ENCODE measurements at regions not wholly inside any gene's neighbourhood (a gene's known extent, or its start where the extent isn't known, plus 50 kb on each side); places are given as distances from the start of the nearest gene placed in this dataset.
"Not testable (repeated sequence)": the region's sequence is repeated elsewhere in the genome, so short reads cannot be mapped to it uniquely, and the experiment has no call there.

DNA sequence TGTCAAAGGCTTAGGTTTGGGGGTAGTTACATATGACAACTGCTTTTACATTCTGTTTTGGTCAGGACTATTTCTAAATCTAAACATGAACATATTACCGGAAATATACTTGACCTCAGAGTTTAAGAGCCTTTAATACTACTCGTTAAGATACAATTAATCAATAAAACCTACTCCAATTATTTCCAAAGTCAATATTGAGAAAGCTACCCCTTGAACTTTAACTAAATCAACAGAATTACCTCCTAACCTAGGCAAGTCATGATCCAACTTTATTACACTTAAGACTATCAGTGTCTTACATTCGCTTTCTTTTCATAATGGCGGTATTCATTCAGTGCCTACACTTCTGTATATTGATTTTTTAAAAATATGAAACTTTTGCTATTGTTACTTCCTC, 107.7 kb downstream of the RAP2B start:
- no peak for DNase-seq

DNA sequence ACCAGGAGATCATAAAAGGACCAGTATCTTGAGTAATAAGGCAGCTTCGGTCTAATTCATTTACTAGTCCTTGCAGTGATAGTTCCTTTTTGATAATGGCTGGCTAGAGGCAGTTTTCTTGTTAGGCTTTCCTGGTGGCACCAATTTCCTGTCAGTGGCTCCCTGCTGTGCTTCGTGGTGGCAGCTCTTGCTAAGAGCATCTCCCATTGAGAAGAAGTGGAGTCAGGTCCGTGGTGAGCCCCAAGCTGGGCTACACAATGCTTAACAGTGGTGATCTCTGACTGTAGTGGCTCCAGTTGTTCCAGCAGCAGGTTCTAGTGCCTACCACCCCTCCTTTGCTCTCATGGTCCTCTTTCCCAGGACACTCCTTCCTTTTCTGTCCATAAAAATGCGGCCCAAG, 111.2 kb downstream of the RAP2B start:
- no peak for DNase-seq

DNA sequence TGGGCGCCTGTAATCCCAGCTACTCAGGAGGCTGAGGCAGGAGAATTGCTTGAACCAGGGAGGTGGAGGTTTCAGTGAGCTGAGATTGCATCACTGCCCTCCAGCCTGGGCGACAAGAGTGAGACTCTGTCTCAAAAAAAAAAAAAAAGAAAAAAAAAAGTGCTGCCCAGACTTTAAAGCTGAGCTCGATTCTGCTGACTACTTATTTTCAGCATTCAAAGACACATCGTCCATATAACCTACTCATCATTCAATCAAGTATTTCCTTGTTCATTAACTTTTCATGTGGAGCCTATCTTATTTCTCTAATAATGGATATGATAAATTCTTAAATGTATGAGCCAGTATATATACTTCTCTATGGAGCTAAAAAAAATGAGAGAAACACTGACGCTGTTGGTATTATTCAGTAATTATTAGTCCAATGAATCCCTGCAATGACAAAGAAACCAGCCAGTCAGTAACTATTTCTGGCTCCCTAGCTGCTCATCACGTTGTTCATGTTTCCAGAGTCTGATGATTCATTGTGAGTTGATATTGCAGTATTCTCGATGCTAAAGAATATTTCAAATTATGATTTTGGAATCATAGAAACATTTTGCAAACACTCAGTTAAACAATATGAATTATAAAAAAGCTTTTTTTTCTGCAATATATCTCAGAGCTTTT, 111.9 kb downstream of the RAP2B start:
- no peak for DNase-seq

DNA sequence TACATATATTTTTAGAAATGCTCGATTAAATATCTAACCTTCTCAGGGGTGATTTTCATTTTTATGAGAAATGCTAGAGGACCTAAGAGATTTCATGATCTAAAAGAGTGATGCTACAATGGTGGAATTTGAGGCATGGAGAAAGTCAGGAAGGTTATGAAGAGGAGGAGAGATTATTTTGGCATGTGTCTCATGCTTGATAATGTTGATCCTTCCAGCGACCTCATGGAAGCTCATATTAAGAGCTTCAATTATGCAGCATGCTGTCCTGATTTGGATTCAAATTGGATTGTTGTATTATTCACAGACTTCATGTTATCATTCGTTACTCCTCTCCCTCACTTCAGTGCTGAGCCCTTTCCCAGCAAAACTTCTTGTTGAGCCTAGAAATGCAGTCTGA, 112.5 kb downstream of the RAP2B start:
- no peak for DNase-seq

DNA sequence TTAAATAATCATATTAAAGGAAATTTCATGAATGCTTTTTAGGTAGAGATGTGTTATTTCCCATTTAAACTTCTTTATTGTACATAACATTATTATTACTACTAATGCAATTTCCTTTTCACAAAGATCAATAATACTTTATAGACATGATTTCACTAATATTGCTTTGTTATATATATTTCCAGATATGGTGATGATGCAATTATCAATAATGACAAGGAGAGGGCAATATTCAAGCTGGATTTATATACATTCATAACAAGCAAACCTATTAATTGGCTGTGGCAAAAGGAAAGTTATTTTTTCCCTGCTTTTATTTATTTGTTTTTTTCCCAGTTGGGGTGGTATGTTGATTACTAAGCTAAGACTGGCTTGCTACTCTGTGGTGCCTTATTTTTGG, 113.5 kb downstream of the RAP2B start:
- no peak for DNase-seq

DNA sequence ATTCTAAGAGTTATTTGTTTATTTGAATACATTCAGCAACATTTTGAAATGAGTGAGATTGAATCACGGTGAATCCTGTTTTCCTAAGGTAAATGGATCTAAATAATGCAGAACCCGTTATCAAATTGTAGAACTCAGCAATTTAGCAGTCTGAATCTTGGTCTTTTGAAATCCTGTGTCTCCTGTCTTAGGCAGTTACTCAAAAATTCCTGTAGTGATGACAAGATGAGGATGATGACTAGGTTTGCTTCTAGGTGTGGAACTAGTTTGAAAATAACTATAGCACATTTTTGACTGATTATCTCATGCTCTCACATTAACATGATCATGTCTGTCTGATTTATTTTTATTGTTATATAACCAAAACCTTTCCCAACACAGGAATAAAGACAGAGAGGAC, 115.0 kb downstream of the RAP2B start:
- DNase-seq: no peak

DNA sequence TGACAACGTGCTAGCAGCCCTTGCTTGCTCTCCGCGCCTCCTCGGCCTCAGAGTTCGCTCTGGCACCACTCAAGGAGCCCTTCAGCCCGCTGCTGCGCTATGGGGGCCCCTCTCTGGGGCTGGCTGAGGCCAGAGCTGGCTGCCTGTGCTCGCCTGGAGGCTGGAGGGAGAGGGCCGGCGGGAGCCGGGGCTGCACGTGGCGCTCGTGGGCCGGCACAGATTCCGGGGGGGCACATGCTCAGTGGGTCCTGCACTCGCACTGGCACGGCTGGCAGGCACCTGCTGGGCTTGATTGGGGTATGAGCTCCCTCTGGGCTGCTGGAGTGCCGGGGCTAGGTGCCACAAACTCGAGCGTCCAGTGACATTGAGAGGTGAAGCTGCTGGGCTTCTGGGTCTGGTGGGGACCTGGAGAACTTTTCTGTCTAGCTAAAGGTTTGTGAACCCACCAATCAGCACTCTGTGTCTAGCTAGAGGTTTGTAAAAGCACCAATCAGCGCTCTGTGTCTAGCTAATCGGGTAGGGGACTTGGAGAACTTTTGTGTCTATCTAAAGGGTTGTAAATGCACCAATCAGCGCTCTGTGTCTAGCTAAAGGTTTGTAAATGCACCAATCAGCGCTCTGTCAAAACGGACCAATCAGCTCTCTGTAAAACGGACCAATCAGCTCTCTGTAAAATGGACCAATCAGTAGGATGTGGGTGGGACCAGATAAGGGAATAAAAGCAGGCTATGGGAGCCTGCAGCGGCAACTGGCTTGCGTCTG, 119.4 kb downstream of the RAP2B start:
- not testable (repeated sequence) for DNase-seq

DNA sequence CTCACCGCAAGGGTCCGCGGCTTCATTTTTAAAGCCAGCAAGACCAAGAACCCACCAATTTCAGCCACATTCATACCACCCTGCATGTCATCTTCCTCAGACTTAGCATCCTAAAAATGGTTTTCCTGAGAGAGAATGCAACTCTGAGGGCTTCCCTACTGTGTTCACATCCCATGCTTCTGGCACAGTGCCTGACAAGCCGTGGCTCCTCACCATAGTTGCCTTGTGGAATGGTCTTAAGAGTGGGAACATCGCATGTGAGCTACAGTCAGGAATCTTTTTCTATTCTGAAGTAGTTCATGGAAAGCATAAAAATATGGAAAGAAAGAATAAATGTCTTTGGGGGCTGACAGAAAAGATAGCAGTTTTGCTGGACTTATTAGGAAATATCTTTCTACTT, 120.3 kb downstream of the RAP2B start:
- no peak for DNase-seq

DNA sequence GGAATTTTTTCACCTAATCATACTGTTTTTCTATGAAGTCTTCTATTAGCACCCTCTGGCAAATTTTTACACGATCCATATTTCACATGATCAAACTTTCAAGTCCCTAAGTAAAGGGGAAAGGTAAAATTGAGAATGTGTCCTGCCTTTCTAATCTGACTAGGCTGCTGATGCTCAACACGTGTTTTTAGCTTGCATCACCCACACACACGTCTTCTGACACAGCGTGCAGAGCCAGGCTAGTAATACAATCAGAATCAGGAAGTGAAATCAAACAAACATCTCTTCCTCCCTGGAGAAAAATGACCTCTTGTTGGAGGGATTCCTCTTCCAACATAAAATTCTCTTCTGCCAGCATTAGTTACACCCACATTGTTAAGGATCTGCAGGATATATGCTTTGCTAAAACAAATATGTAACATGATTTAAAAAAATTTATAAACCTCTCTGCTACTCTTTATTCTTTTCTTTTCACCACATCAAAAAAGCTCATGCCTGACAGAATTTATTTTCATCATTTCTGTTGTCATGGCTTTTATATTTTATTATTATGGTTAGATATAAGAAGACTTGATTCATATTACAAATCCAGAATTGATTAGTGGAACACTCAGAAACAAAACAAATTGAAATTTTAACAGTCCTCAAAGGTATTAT, 122.4 kb downstream of the RAP2B start:
- DNase-seq: no peak

DNA sequence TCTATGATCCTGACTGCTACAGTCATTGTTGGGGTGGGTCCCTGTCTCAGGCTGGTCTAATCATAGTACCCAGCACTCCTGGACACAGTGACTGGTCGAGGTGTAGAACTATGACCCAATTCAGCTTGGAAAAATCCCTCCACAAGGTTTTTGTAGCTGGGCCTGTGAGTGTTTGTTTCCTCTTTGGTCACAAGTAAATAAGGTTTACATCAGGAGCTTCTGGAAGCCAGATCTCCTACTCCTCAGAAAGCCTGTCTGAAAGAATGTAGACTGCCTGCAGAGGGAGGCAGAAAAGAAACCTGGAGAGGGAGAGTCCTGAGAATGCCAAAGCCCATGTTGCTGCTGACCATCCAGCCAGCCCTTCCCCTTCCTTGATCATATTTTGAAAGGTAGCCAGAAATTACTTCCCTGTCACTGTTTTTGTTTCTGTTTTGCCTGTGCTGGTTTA, 123.2 kb downstream of the RAP2B start:
- DNase-seq: no peak

DNA sequence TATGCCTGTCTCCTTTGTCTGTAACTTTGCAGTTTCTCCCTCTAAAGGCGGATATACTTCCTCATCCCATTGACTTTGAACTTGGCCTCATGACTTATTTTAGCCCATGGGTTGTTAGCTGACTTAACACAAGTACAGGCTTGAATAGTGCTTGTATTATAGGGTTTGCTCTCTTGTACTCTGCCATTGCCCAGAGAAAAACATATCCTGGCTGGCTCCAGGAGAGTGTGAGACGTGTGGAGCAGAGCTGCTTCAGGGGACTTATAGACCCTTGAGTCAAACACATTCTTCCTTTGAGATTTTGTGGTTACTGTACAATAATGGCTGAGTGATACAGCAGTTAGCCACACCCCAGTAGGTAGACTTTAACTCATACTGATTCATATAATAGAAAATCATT, 124.0 kb downstream of the RAP2B start:
- no peak for DNase-seq

DNA sequence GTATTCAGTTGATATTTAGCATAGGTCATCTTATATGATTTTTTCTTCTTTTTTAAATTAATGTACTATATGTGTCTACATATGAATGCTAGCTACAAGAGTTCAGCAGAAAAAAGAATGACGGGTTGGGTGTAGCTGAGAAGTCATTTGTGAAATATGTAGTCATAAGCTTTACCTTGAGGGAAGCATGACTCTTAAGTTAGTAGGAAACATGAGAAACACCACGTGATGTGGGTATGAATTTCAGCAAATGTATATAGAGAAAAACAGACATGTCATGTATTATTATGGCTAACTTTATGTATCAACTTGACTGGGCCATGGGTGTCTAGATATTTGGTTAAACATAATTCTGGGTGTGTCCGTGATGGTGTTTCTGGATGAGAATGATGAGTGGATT, 125.0 kb downstream of the RAP2B start:
- no peak for DNase-seq

DNA sequence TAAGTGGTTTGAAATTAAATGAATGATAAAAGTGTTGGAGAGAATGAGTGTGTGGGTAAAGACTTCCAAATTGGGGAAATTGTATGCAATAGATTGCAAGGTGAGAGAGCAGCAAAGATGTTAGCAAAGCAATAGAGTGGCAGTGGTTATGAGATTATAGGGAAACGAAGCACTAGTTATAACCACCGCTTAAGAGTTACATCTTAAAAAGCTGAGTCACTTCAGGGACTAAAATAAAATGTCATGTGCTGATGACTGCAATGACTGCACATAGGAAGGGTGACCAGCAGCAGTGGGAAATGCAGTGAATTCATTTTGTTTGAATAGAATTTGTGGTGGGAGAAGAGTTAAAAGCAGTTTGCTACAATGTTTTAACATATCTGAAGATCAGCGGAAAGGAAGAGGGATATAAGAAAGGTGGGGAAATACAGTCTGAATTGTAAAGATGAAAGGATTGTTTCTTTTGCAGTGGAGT, 127.3 kb downstream of the RAP2B start:
- DNase-seq: no peak

DNA sequence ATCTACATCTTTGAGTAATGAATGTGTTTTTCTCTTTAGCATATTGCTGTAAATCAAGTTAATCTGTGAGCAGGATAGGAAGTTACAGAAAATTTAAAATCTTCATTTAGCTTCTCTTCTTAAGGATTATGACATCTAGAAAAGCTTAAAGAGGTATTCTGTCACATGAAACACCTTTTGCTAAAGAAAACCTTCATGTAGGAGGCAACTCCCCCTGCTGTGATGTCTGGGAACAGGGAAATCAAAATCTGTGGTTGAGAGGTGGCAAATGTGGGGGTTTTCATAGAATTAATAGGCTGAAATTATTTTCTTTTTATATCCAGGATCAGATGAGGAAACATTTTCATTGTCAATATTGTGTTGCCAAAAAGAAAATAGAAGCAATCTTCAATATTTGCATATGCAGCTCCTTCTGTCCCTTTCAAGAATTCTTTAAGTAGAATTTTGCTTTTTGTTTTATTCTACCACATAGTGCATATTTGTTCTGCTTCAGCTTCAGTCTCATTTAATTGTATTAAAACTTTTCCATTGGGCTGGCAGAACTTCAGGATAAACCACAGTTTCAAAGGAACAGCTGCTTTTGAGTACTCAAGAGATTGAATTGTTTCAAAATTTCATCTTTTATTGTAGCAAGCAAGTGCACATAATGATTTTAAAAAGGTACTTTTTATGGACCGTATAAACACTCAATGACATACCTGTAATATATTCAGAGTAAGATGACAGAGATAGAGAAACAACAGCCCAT, 128.4 kb downstream of the RAP2B start:
- DNase-seq: no peak

DNA sequence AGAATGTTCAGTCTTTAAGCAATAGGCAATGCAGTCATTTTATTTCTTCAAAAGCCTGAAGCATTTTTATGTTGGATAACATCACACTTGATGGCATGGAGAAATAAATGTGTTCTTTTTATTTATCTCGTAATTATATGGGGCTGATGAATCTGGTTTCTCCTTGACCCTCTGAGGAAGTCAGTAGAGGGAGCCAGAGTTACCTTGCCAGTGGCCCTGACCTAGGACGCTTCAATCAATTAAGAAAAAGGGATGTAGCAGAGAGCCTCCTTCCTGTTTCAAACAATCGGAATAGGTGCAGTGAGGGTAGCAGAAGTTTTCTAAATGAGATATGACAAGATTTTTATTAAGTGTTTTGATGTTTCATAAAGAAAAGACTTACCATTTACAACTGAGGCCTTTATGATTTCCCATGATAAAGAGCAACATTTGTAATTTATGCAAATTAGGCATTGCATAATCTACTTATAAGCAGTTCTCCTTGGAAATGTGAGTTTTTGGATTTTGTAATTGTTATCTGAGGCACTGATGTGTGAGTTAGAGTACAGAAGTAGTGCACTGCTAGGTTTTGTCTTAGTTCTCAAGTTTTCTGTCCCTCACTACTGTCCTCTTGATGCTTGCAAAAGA, 129.1 kb downstream of the RAP2B start:
- DNase-seq: peak in 1 of 2 experiments; percentile 7

DNA sequence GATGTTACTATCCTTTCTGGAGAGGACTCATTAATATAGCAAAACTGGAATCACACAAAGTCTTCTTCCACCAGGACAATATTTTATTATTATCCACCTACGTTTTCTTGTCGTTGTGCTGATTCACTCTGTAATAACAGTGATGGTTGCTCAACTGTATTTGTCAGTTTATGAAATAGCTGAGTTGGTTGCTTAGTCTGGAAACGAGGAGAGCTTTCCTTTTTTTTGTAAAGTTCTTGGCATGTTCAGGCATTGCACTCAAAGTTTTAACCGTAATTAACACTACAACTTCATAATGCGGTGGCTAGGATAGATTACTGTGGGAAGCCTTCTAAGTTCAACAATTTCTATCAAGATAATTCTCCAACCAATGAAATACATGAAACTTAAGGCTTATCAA, 131.2 kb downstream of the RAP2B start:
- DNase-seq: no peak

DNA sequence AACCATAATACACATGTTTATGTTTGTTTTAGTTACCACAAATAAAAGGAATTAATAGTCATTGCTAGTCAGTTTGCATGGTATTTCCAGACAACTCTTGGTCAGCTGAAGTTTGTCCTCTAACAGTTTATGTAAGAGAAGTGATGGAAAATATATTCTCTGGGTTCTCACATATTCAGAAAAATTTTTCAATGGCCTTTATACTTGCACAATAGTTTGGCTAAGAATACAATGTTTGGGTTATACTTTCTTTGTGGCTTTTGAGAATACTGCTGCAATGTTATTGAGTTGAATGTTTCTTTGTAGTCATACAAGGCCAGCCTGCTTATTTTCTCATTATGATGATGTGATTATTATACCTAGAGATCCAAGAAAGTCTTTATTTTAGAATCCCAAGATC, 133.9 kb downstream of the RAP2B start:
- no peak for DNase-seq

DNA sequence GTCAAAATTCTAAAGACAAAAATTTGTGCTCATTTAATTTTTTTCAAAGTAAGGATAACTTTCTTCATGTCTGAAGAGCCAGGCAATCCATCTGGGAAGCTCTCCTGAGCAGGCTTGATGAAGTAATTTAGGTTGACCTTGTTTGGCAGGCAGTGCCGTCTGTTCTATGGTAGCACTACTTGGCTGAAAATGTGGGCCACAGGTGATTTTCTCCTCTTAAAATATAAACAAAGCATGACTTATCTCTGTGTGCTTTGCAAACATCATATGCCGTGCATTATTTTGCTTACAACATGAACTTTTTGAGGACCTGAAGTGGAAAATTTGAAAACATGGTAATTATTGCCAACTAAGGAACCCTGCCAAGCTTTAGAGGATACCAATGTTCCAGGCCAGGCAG, 143.2 kb downstream of the RAP2B start:
- DNase-seq: no peak

DNA sequence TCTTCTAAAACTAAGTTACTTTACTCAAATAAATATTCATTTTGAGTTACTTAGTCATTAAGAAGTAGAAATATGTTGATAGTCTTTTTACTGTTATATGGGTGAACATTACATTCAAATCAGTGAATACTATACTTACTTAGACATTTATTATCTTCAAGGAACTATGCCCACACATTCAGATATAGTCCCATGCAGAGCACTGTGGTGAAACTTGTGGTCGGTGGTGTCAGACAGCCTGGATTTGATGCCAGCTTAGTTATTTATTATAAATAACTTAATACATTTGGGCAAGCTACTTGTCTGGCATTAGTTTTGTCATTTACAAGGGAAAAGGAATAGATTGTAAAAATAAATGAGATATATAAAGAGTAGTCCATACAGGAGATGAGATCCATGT, 149.5 kb downstream of the RAP2B start:
- DNase-seq: no peak

DNA sequence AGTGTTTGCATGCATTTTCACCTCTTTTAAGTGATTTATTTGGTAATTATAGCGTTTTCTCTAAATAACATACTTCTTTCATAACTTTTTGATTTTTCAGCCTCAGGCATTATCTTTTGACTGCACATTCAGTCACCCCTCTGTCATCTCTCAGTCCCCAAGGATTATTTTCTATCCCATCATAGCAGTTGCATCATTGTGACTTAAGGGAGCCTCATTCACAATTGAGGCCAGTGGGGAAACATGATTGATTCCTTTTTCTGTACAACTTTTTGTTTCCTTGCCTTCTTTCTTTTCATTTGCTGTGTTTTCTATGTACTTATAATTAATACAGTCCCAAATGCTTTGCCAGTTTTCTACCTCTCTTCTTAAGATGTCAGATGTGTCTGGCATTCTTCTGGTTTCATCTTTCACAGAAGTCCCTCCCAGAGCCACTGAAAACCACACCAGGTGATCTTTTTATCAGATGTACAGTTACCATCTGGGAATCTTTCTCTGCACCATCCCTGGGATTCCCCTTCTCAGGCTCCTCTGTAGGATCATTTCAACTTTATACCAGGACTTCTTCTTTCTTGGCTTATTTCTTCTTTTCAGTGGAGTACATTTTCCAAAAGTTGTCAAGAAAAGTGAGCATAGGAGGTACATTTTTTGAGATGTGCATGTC, 151.4 kb downstream of the RAP2B start:
- no peak for DNase-seq

DNA sequence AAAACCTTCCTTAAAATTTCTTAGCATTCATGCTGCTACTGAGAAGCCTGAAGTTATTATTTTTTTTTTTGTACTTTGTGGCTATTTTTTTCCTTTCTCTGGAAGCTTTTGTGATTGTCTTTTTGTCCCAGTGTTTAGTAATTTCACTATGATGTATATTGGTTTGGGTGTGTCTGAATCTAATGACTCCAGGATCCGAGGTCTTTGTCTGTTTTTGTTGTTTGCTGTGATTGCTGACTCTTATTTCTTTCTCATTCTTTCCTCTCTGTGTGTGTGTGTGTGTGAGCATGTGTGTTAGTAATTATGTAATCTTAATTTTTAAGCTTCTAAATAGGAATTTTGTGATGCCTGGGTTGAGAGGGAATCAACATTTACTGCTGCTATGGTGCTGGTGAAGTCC, 152.0 kb downstream of the RAP2B start:
- DNase-seq: no peak

DNA sequence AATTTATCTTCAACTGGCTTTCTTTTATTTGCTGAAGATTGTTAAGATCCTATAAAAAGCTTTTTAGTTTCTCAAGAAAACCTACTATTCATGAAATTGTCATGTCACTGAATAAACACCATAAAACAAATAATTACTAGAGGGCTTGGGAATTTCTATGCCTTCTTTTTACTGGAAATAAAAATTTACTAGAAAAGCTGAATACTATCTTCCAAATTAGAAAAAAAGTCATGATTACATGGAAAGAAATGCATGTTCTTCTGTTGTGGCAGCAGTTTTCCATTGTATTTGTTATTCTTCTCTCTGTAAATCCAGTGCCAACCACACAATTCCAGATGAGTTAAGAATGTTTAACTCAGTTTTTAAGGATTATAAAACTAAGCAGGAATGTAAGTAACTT, 153.8 kb downstream of the RAP2B start:
- DNase-seq: no peak
